Neural progenitor cell (in vitro differentiated cells): ENCODE measurements at regions not wholly inside any gene's neighbourhood (a gene's known extent, or its start where the extent isn't known, plus 50 kb on each side); places are given as distances from the start of the nearest gene placed in this dataset.

ENCODE experiments used
- EZH2 ChIP-seq: fragments of 200-600 bp; sonication (generic); IDR thresholded peaks from 2 replicates; pipeline ENCODE4 v1.6.1; 2017; ENCODE audit warnings: antibody characterized with exemption, mild to moderate bottlenecking, moderate library complexity
- TF ChIP-seq, protein P1 (sequence below): fragments of 200-600 bp; sonication (generic); IDR thresholded peaks from 2 replicates; pipeline ENCODE4 v1.5.1; 2017; ENCODE audit warnings: antibody characterized with exemption, mild to moderate bottlenecking

- TF ChIP-seq EZH2, result no peak
- TF ChIP-seq, protein P1, sequence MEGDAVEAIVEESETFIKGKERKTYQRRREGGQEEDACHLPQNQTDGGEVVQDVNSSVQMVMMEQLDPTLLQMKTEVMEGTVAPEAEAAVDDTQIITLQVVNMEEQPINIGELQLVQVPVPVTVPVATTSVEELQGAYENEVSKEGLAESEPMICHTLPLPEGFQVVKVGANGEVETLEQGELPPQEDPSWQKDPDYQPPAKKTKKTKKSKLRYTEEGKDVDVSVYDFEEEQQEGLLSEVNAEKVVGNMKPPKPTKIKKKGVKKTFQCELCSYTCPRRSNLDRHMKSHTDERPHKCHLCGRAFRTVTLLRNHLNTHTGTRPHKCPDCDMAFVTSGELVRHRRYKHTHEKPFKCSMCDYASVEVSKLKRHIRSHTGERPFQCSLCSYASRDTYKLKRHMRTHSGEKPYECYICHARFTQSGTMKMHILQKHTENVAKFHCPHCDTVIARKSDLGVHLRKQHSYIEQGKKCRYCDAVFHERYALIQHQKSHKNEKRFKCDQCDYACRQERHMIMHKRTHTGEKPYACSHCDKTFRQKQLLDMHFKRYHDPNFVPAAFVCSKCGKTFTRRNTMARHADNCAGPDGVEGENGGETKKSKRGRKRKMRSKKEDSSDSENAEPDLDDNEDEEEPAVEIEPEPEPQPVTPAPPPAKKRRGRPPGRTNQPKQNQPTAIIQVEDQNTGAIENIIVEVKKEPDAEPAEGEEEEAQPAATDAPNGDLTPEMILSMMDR, result no peak
Measured at GRCh38 chr6:167401525-167402194, 76.8 kb downstream of the TTLL2 start.
